ENCODE measurements at regions not wholly inside any gene's neighbourhood (a gene's known extent, or its start where the extent isn't known, plus 50 kb on each side); places are given as distances from the start of the nearest gene placed in this dataset.

GRCh38 chr16:55249361-55249760 is 74.6 kb upstream of the IRX6 start:
- in situ Hi-C loops (cut with HindIII; ENCODE audit: low pct_ligation_motif_present, low sequenced_read_pairs) = no loop called here
- Histone ChIP-seq H3K36me3 (replicated peaks) (no peaks in the 10 kb centered on the region), H3K27me3 (replicated peaks) (no peaks in the 10 kb centered on the region), H3K4me3 (ENCODE audit: low read depth, low read length) (no peak overlapping the region), H3K27ac (no peak overlapping the region)
- DNase-seq = no peak
- TF ChIP-seq, protein P1, sequence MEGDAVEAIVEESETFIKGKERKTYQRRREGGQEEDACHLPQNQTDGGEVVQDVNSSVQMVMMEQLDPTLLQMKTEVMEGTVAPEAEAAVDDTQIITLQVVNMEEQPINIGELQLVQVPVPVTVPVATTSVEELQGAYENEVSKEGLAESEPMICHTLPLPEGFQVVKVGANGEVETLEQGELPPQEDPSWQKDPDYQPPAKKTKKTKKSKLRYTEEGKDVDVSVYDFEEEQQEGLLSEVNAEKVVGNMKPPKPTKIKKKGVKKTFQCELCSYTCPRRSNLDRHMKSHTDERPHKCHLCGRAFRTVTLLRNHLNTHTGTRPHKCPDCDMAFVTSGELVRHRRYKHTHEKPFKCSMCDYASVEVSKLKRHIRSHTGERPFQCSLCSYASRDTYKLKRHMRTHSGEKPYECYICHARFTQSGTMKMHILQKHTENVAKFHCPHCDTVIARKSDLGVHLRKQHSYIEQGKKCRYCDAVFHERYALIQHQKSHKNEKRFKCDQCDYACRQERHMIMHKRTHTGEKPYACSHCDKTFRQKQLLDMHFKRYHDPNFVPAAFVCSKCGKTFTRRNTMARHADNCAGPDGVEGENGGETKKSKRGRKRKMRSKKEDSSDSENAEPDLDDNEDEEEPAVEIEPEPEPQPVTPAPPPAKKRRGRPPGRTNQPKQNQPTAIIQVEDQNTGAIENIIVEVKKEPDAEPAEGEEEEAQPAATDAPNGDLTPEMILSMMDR (IDR thresholded peaks at IDR 0.05; ENCODE audit: low read depth, low read length, missing control alignments) = no peak

GRCh38 chr16:55249936-55250335 is 74.1 kb upstream of the IRX6 start:
- no peak for DNase-seq
- Histone ChIP-seq H3K4me3 (ENCODE audit: low read depth, low read length) (no peak overlapping the region), H3K27ac (no peak overlapping the region), H3K27me3 (replicated peaks) (no peaks in the 10 kb centered on the region), H3K36me3 (replicated peaks) (no peaks in the 10 kb centered on the region)
- in situ Hi-C loops (cut with HindIII; ENCODE audit: low pct_ligation_motif_present, low sequenced_read_pairs) = no loop called here
- TF ChIP-seq, protein P1 (IDR thresholded peaks at IDR 0.05; ENCODE audit: low read depth, low read length, missing control alignments) = no peak

- TF ChIP-seq, protein P1 (IDR thresholded peaks at IDR 0.05; ENCODE audit: low read depth, low read length, missing control alignments) = no peak
- no peak for DNase-seq
- H3K27me3 ChIP-seq (replicated peaks) = no peaks in the 10 kb centered on the region
- H3K4me3 ChIP-seq (ENCODE audit: low read depth, low read length) = no peak overlapping the region
- in situ Hi-C loops (cut with HindIII; ENCODE audit: low pct_ligation_motif_present, low sequenced_read_pairs) = no loop called here
- H3K27ac ChIP-seq = no peak overlapping the region
- H3K36me3 ChIP-seq (replicated peaks) = no peaks in the 10 kb centered on the region
Observed at GRCh38 chr16:55250701-55251100, 73.3 kb upstream of the IRX6 start.

DNA sequence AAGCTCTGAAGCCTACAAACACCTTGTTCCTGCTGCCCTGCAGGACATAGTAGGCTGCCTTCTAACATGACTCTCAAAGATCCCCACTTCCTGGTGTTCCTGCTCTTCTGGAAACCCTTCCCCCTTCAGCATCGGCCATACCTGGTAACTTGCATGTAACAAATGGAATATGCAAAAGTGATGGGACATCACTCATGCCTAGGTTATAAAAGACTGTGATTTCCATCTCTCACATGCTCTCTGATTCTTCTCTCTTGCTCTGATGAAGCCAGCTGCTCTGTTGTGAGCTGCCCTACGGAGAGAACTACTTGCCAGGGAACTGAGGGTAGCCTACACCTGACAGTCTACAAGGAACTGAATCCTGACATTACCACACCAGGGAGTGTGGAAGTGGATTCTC is 72.9 kb upstream of the IRX6 start:
- TF ChIP-seq, protein P1 (IDR thresholded peaks at IDR 0.05; ENCODE audit: low read depth, low read length, missing control alignments) = no peak
- Histone ChIP-seq H3K4me3 (ENCODE audit: low read depth, low read length) (no peak overlapping the region), H3K27ac (no peak overlapping the region), H3K36me3 (replicated peaks) (no peaks in the 10 kb centered on the region), H3K27me3 (replicated peaks) (no peaks in the 10 kb centered on the region)
- in situ Hi-C loops (cut with HindIII; ENCODE audit: low pct_ligation_motif_present, low sequenced_read_pairs) = no loop called here
- no peak for DNase-seq

DNA sequence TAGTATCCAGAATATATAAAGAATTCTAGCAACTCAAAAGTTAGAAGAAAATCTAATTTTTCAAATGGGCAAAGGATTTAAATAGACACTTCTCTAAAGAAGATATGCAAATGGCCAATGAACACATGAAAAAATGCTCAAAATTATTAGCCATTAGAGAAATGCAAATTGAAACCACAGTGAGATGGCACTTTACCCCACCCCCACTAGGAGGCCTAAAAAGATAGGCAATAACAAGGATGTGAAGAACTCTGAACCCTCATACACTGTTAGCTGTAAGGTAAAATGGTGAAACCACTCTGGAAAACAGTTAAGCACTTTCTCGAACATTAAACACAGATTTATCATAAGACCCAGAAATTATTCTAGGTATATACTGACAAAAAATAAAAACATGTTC is 71.4 kb upstream of the IRX6 start:
- Histone ChIP-seq H3K27me3 (replicated peaks) (no peaks in the 10 kb centered on the region), H3K4me3 (ENCODE audit: low read depth, low read length) (no peak overlapping the region), H3K36me3 (replicated peaks) (no peaks in the 10 kb centered on the region), H3K27ac (no peak overlapping the region)
- TF ChIP-seq, protein P1 (IDR thresholded peaks at IDR 0.05; ENCODE audit: low read depth, low read length, missing control alignments) = no peak
- DNase-seq = no peak
- in situ Hi-C loops (cut with HindIII; ENCODE audit: low pct_ligation_motif_present, low sequenced_read_pairs) = no loop called here

- Histone ChIP-seq H3K4me3 (ENCODE audit: low read depth, low read length) (no peak overlapping the region), H3K27ac (no peak overlapping the region), H3K36me3 (replicated peaks) (no peaks in the 10 kb centered on the region), H3K27me3 (replicated peaks) (no peaks in the 10 kb centered on the region)
- in situ Hi-C loops (cut with HindIII; ENCODE audit: low pct_ligation_motif_present, low sequenced_read_pairs) = no loop called here
- TF ChIP-seq, protein P1 (IDR thresholded peaks at IDR 0.05; ENCODE audit: low read depth, low read length, missing control alignments) = no peak
- DNase-seq = no peak
Observed at GRCh38 chr16:55253987-55254386, 70.0 kb upstream of the IRX6 start.

All from brain microvascular endothelial cell (primary cell).